Nephron (organoid): ENCODE measurements at regions not wholly inside any gene's neighbourhood (a gene's known extent, or its start where the extent isn't known, plus 50 kb on each side); places are given as distances from the start of the nearest gene placed in this dataset.

Source experiments
- H3K27ac Mint-ChIP-seq, 3 experiments: 2 replicates each; pipeline ENCODE4 v1.8.0; 2020; ENCODE audit warnings: mixed read lengths in 3 of 3, mild to moderate bottlenecking in 2 of 3, moderate library complexity in 1 of 3
- H3K27me3 Mint-ChIP-seq: 2 replicates; pipeline ENCODE4 v1.8.0; 2021; ENCODE audit warnings: low read depth, mild to moderate bottlenecking, moderate library complexity, mixed read lengths
- H3K36me3 Mint-ChIP-seq: 2 replicates; pipeline ENCODE4 v1.8.0; 2020; ENCODE audit warnings: low read depth, mixed read lengths
- H3K4me1 Mint-ChIP-seq: 2 replicates; pipeline ENCODE4 v1.8.0; 2020; ENCODE audit warnings: mixed read lengths
- H3K4me3 Mint-ChIP-seq, 3 experiments: 2 replicates each; pipeline ENCODE4 v1.8.0; 2020; ENCODE audit warnings: mild to moderate bottlenecking in 3 of 3, mixed read lengths in 3 of 3, moderate library complexity in 2 of 3
- H3K9me3 Mint-ChIP-seq: 2 replicates; pipeline ENCODE4 v1.8.0; 2020; ENCODE audit warnings: mixed read lengths
- TF ChIP-seq, protein P1 (sequence below), 3 experiments: fragments of 200-600 bp; sonication (generic); IDR thresholded peaks; one replicate each; pipeline ENCODE4 v1.5.0; 2021; ENCODE audit warnings: antibody characterized with exemption in 3 of 3; ENCODE audit not compliant: unreplicated experiment in 3 of 3

DNA sequence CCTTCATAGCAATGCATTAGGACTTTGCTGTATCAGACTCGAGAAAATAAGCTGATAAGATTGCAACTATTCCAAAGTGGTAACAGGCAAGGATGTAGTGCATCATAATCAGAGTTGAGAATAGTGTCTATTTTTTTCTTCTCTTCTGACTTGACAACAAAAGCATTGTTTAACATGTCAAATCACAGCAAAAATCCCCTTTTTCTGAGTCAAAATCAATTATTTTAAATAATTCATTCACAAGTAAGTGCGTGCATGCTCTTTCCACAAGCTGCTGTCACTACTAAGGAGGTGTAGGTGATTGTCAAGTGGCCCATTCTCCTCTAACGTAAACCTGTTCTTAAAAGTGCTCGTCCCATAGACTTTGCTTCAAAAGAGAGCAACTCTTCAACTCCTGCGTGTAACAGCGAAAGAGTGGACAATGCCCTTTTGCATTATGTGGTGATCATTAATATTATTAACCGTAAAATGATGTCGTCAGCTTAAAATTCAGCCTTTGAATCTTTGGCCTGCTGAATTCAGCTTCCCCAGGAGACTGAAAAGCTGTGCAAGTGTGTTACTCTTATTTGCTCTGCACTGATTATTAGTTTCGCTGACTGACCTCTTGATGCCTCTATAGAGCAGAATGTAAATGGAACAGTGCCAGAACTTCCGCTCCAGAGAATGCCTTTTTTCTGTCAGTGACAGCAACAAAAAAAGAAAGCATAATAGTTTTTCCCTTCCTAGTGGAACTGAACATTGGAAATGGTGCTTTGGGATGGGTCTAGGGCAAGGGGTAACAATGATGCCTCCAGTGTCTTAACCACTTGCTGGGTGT, 680.8 kb upstream of the SEMA6A start:
- Mint-ChIP-seq H3K4me3 (no peak overlapping the region), H3K36me3 (no peaks in the 10 kb centered on the region), H3K9me3 (peaks cover 5% of the 10 kb centered on the region), H3K4me1 (peaks cover 11% of the 10 kb centered on the region), H3K27me3 (no peaks in the 10 kb centered on the region), H3K27ac (peak overlapping the region in 1 of 3 experiments; percentile 28)
- TF ChIP-seq, protein P1, sequence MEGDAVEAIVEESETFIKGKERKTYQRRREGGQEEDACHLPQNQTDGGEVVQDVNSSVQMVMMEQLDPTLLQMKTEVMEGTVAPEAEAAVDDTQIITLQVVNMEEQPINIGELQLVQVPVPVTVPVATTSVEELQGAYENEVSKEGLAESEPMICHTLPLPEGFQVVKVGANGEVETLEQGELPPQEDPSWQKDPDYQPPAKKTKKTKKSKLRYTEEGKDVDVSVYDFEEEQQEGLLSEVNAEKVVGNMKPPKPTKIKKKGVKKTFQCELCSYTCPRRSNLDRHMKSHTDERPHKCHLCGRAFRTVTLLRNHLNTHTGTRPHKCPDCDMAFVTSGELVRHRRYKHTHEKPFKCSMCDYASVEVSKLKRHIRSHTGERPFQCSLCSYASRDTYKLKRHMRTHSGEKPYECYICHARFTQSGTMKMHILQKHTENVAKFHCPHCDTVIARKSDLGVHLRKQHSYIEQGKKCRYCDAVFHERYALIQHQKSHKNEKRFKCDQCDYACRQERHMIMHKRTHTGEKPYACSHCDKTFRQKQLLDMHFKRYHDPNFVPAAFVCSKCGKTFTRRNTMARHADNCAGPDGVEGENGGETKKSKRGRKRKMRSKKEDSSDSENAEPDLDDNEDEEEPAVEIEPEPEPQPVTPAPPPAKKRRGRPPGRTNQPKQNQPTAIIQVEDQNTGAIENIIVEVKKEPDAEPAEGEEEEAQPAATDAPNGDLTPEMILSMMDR (IDR thresholded peaks at IDR 0.05; ENCODE audit: unreplicated experiment in 3 of 3) = no peak

GRCh38 chr5:117252566-117252965, 677.9 kb upstream of the SEMA6A start:
- Mint-ChIP-seq H3K4me3 (no peak overlapping the region), H3K36me3 (no peaks in the 10 kb centered on the region), H3K27ac (no peak overlapping the region), H3K27me3 (no peaks in the 10 kb centered on the region), H3K9me3 (peaks cover 5% of the 10 kb centered on the region), H3K4me1 (peaks cover 11% of the 10 kb centered on the region)
- TF ChIP-seq, protein P1 (IDR thresholded peaks at IDR 0.05; ENCODE audit: unreplicated experiment in 3 of 3) = no peak

DNA sequence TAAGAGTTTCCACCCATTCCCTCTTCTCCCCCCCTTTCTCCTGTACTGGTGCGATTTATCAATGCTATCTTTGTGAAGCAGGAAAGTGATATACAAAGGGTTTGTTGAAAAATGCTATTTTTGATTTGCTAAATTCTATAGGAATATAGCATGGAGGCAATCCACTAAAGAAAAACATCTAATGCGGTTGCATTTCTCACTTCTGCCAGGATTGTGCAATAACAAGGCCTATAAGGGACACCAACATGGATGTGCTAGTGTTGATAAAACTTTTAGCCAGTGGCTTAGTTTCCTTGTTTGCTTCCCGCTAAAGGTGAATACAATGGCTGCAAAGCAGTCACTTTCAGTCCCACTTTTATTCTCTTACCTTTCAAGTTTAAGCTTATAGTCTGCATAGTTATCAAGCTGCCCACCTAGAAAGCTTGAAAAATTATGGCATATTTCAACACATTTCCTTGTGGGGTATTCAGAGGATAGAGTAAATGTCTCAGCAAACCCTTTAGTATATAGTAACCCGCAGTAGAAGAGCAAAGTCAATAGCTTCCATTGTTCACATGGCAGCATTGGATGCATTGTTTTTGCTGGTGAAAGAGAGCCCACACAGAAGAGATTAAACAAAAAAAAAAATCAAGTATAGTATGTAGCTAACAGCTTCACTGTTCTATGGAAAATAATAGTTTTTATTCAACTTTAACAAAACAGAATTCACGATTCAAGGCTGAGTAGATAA, 674.6 kb upstream of the SEMA6A start:
- TF ChIP-seq, protein P1 (IDR thresholded peaks at IDR 0.05; ENCODE audit: unreplicated experiment in 3 of 3) = no peak
- Mint-ChIP-seq H3K27ac (no peak overlapping the region), H3K4me3 (no peak overlapping the region), H3K27me3 (no peaks in the 10 kb centered on the region), H3K4me1 (peaks cover 14% of the 10 kb centered on the region), H3K36me3 (no peaks in the 10 kb centered on the region), H3K9me3 (peaks cover 5% of the 10 kb centered on the region)

DNA sequence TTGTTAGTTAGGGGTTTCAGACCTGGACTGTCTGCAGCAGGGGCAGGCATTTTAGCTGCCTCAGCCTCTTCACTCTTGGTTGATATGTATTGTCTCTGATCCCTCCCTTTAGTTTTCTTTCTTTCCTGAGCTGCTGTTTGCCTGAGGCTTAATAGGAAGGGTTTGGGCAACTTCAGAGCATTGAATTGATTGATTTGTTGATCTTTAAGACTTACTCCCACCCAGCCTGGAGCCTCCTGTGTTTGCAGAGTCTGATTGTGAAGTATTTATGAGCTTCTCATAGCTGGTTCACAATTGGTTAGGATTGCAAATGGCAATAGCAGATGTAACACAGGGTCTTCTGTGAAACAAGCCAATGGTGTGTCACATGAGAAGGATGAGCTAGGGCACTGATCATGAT, 671.8 kb upstream of the SEMA6A start:
- Mint-ChIP-seq H3K36me3 (no peaks in the 10 kb centered on the region), H3K4me3 (no peak overlapping the region), H3K27ac (peak overlapping the region in 1 of 3 experiments; percentile 3), H3K4me1 (peaks cover 14% of the 10 kb centered on the region), H3K9me3 (no peaks in the 10 kb centered on the region), H3K27me3 (no peaks in the 10 kb centered on the region)
- TF ChIP-seq, protein P1 (IDR thresholded peaks at IDR 0.05; ENCODE audit: unreplicated experiment in 3 of 3) = no peak

GRCh38 chr5:117245130-117245529, 670.5 kb upstream of the SEMA6A start:
- TF ChIP-seq, protein P1 (IDR thresholded peaks at IDR 0.05; ENCODE audit: unreplicated experiment in 3 of 3) = no peak
- Mint-ChIP-seq H3K4me1 (peaks cover 14% of the 10 kb centered on the region), H3K27ac (no peak overlapping the region), H3K4me3 (no peak overlapping the region), H3K36me3 (peaks cover 4% of the 10 kb centered on the region), H3K9me3 (peaks cover 4% of the 10 kb centered on the region), H3K27me3 (no peaks in the 10 kb centered on the region)
